GM23338 (cell line): ENCODE measurements at regions not wholly inside any gene's neighbourhood (a gene's known extent, or its start where the extent isn't known, plus 50 kb on each side); places are given as distances from the start of the nearest gene placed in this dataset.

ENCODE experiments used
- ATAC-seq: fragments of 200-7000 bp; cut with Tn5 transposase; 3 replicates; pipeline ENCODE4 v1.9.1; 2020
- DNase-seq: peaks from one replicate; pipeline ENCODE4 v3.0.0-alpha.2; 2015; ENCODE audit warnings: low spot score
- H2AFZ ChIP-seq: fragments of 200-600 bp; sonication (generic); 2 replicates; pipeline ENCODE4 v1.8.0; 2016; ENCODE audit warnings: antibody characterized with exemption, mild to moderate bottlenecking, moderate library complexity
- H3F3A ChIP-seq: fragments of 200-600 bp; sonication (generic); replicated peaks from 2 replicates; pipeline ENCODE4 v1.8.0; 2017; ENCODE audit warnings: antibody characterized with exemption, mixed run types, low read depth
- H3K27ac ChIP-seq: fragments of 200-600 bp; sonication (generic); 2 replicates; pipeline ENCODE4 v1.6.1; 2016; ENCODE audit warnings: low read depth
- H3K27me3 ChIP-seq: fragments of 200-600 bp; sonication (generic); 2 replicates; pipeline ENCODE4 v1.8.0; 2016; ENCODE audit warnings: mild to moderate bottlenecking, mixed run types, moderate library complexity; ENCODE audit not compliant: insufficient read depth
- H3K36me3 ChIP-seq: fragments of 200-600 bp; sonication (generic); 2 replicates; pipeline ENCODE4 v1.8.0; 2016; ENCODE audit warnings: mild to moderate bottlenecking; ENCODE audit not compliant: insufficient read depth
- H3K4me1 ChIP-seq: fragments of 200-600 bp; sonication (generic); 2 replicates; pipeline ENCODE4 v1.8.0; 2016; ENCODE audit warnings: mild to moderate bottlenecking, moderate library complexity; ENCODE audit not compliant: insufficient read depth
- H3K4me2 ChIP-seq: fragments of 200-600 bp; sonication (generic); 2 replicates; pipeline ENCODE4 v1.7.1; 2017; ENCODE audit warnings: mixed run types
- H3K4me3 ChIP-seq: fragments of 200-600 bp; sonication (generic); 2 replicates; pipeline ENCODE4 v1.6.1; 2016; ENCODE audit warnings: mixed run types
- H3K79me2 ChIP-seq: fragments of 200-600 bp; sonication (generic); replicated peaks from 2 replicates; pipeline ENCODE4 v1.8.0; 2017; ENCODE audit warnings: mild to moderate bottlenecking; ENCODE audit not compliant: insufficient read depth
- H3K9me2 ChIP-seq: fragments of 200-600 bp; sonication (generic); 2 replicates; pipeline ENCODE4 v1.8.0; 2017; ENCODE audit not compliant: insufficient read depth
- H4K20me1 ChIP-seq: fragments of 200-600 bp; sonication (generic); replicated peaks from 2 replicates; pipeline ENCODE4 v1.8.0; 2017; ENCODE audit warnings: mild to moderate bottlenecking; ENCODE audit not compliant: insufficient read depth
- H3K27ac Mint-ChIP-seq: 2 replicates; pipeline ENCODE4 v1.8.0; 2020; ENCODE audit warnings: inconsistent platforms, mild to moderate bottlenecking, moderate library complexity, mixed read lengths
- H3K27me3 Mint-ChIP-seq: 3 replicates; pipeline ENCODE4 v1.8.0; 2022; ENCODE audit warnings: low read depth, mild to moderate bottlenecking, moderate library complexity, mixed read lengths, inconsistent platforms; ENCODE audit not compliant: insufficient read depth, poor library complexity
- H3K36me3 Mint-ChIP-seq: 3 replicates; pipeline ENCODE4 v1.8.0; 2021; ENCODE audit warnings: low read depth, mild to moderate bottlenecking, inconsistent platforms, moderate library complexity, mixed read lengths
- H3K4me1 Mint-ChIP-seq: 3 replicates; pipeline ENCODE4 v1.8.0; 2020; ENCODE audit warnings: mild to moderate bottlenecking, inconsistent platforms, mixed read lengths
- H3K4me3 Mint-ChIP-seq: 3 replicates; pipeline ENCODE4 v1.8.0; 2021; ENCODE audit warnings: moderate library complexity, mild to moderate bottlenecking, inconsistent platforms, mixed read lengths
- H3K9me3 Mint-ChIP-seq: 3 replicates; pipeline ENCODE4 v1.8.0; 2020; ENCODE audit warnings: moderate library complexity, mild to moderate bottlenecking, inconsistent platforms, mixed read lengths
- CREB1 ChIP-seq: fragments of 250-450 bp; sonication (Bioruptor Pico); IDR thresholded peaks from 2 replicates; pipeline ENCODE4 v1.5.0; 2020; ENCODE audit warnings: low read depth, mild to moderate bottlenecking, moderate library complexity
- CTCF ChIP-seq, 2 experiments: fragments of 200-600 bp in 1 of 2; sonication (generic) in 1 of 2; conservative IDR thresholded peaks; 2 replicates each; pipeline versions ENCODE4 v1.5.1 to v1.6.1; 2016 to 2017; ENCODE audit warnings: antibody characterized with exemption in 2 of 2, low read depth in 2 of 2, mild to moderate bottlenecking in 2 of 2, moderate library complexity in 1 of 2
- EZH2 ChIP-seq: fragments of 200-600 bp; sonication (generic); IDR thresholded peaks from one replicate; pipeline ENCODE4 v1.8.0; 2017; ENCODE audit warnings: antibody characterized with exemption, mild to moderate bottlenecking, low read depth; ENCODE audit not compliant: unreplicated experiment
- EZH2phosphoT487 ChIP-seq: fragments of 200-600 bp; sonication (generic); IDR thresholded peaks from one replicate; pipeline ENCODE4 v1.8.1; 2018; ENCODE audit warnings: antibody characterized with exemption; ENCODE audit not compliant: unreplicated experiment
- JUNB ChIP-seq: IDR thresholded peaks from one replicate; pipeline ENCODE4 v1.6.1; 2016; ENCODE audit warnings: antibody characterized with exemption; ENCODE audit not compliant: unreplicated experiment
- NANOG ChIP-seq: IDR thresholded peaks from 2 replicates; pipeline ENCODE4 v1.6.1; 2016; ENCODE audit warnings: antibody characterized with exemption, borderline replicate concordance
- POLR2AphosphoS5 ChIP-seq: IDR thresholded peaks from 2 replicates; pipeline ENCODE4 v1.6.1; 2016; ENCODE audit warnings: antibody characterized with exemption, low read depth
- STAT1 ChIP-seq: IDR thresholded peaks from one replicate; pipeline ENCODE4 v1.6.1; 2016; ENCODE audit warnings: antibody characterized with exemption; ENCODE audit not compliant: unreplicated experiment
- ZNF114 ChIP-seq: fragments of 250-450 bp; sonication (Bioruptor Pico); IDR thresholded peaks from 2 replicates; pipeline ENCODE4 v1.5.0; 2020; ENCODE audit warnings: mild to moderate bottlenecking, moderate library complexity
- ZNF331 ChIP-seq: fragments of 250-450 bp; sonication (Bioruptor Pico); IDR thresholded peaks from 2 replicates; pipeline ENCODE4 v1.5.0; 2020; ENCODE audit warnings: low read depth, mild to moderate bottlenecking, moderate library complexity
- TF ChIP-seq, protein P1 (sequence below): fragments of 250-450 bp; sonication (Bioruptor Pico); IDR thresholded peaks from 2 replicates; pipeline ENCODE4 v1.5.0; 2020; ENCODE audit warnings: mild to moderate bottlenecking, moderate library complexity
- TF ChIP-seq, protein P2 (sequence below): IDR thresholded peaks from 2 replicates; pipeline ENCODE4 v1.6.1; 2016; ENCODE audit warnings: antibody characterized with exemption
- TF ChIP-seq, protein P3 (sequence below): IDR thresholded peaks from one replicate; pipeline ENCODE4 v1.6.1; 2018; ENCODE audit warnings: antibody characterized with exemption; ENCODE audit not compliant: unreplicated experiment

- H3K36me3 Mint-ChIP-seq = no peaks in the 10 kb centered on the region
- H3K4me1 Mint-ChIP-seq = no peaks in the 10 kb centered on the region
- TF ChIP-seq NANOG (no peak), CTCF (conservative IDR thresholded peaks at IDR 0.05; ENCODE audit: low read depth in 2 of 2) (no peak), STAT1 (no peak), CREB1 (no peak), EZH2phosphoT487 (no peak), ZNF114 (CRISPR knock-in tag) (no peak), EZH2 (no peak), ZNF331 (CRISPR knock-in tag) (no peak), POLR2AphosphoS5 (no peak), JUNB (no peak)
- TF ChIP-seq, protein P1, sequence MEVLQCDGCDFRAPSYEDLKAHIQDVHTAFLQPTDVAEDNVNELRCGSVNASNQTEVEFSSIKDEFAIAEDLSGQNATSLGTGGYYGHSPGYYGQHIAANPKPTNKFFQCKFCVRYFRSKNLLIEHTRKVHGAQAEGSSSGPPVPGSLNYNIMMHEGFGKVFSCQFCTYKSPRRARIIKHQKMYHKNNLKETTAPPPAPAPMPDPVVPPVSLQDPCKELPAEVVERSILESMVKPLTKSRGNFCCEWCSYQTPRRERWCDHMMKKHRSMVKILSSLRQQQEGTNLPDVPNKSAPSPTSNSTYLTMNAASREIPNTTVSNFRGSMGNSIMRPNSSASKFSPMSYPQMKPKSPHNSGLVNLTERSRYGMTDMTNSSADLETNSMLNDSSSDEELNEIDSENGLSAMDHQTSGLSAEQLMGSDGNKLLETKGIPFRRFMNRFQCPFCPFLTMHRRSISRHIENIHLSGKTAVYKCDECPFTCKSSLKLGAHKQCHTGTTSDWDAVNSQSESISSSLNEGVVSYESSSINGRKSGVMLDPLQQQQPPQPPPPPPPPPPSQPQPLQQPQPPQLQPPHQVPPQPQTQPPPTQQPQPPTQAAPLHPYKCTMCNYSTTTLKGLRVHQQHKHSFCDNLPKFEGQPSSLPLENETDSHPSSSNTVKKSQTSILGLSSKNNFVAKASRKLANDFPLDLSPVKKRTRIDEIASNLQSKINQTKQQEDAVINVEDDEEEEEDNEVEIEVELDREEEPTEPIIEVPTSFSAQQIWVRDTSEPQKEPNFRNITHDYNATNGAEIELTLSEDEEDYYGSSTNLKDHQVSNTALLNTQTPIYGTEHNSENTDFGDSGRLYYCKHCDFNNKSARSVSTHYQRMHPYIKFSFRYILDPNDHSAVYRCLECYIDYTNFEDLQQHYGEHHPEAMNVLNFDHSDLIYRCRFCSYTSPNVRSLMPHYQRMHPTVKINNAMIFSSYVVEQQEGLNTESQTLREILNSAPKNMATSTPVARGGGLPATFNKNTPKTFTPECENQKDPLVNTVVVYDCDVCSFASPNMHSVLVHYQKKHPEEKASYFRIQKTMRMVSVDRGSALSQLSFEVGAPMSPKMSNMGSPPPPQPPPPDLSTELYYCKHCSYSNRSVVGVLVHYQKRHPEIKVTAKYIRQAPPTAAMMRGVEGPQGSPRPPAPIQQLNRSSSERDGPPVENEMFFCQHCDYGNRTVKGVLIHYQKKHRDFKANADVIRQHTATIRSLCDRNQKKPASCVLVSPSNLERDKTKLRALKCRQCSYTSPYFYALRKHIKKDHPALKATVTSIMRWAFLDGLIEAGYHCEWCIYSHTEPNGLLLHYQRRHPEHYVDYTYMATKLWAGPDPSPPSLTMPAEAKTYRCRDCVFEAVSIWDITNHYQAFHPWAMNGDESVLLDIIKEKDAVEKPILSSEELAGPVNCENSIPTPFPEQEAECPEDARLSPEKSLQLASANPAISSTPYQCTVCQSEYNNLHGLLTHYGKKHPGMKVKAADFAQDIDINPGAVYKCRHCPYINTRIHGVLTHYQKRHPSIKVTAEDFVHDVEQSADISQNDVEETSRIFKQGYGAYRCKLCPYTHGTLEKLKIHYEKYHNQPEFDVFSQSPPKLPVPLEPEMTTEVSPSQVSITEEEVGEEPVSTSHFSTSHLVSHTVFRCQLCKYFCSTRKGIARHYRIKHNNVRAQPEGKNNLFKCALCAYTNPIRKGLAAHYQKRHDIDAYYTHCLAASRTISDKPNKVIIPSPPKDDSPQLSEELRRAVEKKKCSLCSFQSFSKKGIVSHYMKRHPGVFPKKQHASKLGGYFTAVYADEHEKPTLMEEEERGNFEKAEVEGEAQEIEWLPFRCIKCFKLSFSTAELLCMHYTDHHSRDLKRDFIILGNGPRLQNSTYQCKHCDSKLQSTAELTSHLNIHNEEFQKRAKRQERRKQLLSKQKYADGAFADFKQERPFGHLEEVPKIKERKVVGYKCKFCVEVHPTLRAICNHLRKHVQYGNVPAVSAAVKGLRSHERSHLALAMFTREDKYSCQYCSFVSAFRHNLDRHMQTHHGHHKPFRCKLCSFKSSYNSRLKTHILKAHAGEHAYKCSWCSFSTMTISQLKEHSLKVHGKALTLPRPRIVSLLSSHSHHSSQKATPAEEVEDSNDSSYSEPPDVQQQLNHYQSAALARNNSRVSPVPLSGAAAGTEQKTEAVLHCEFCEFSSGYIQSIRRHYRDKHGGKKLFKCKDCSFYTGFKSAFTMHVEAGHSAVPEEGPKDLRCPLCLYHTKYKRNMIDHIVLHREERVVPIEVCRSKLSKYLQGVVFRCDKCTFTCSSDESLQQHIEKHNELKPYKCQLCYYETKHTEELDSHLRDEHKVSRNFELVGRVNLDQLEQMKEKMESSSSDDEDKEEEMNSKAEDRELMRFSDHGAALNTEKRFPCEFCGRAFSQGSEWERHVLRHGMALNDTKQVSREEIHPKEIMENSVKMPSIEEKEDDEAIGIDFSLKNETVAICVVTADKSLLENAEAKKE (CRISPR knock-in tag) = no peak
- TF ChIP-seq, protein P2, sequence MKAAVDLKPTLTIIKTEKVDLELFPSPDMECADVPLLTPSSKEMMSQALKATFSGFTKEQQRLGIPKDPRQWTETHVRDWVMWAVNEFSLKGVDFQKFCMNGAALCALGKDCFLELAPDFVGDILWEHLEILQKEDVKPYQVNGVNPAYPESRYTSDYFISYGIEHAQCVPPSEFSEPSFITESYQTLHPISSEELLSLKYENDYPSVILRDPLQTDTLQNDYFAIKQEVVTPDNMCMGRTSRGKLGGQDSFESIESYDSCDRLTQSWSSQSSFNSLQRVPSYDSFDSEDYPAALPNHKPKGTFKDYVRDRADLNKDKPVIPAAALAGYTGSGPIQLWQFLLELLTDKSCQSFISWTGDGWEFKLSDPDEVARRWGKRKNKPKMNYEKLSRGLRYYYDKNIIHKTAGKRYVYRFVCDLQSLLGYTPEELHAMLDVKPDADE = no peak
- TF ChIP-seq, protein P3, sequence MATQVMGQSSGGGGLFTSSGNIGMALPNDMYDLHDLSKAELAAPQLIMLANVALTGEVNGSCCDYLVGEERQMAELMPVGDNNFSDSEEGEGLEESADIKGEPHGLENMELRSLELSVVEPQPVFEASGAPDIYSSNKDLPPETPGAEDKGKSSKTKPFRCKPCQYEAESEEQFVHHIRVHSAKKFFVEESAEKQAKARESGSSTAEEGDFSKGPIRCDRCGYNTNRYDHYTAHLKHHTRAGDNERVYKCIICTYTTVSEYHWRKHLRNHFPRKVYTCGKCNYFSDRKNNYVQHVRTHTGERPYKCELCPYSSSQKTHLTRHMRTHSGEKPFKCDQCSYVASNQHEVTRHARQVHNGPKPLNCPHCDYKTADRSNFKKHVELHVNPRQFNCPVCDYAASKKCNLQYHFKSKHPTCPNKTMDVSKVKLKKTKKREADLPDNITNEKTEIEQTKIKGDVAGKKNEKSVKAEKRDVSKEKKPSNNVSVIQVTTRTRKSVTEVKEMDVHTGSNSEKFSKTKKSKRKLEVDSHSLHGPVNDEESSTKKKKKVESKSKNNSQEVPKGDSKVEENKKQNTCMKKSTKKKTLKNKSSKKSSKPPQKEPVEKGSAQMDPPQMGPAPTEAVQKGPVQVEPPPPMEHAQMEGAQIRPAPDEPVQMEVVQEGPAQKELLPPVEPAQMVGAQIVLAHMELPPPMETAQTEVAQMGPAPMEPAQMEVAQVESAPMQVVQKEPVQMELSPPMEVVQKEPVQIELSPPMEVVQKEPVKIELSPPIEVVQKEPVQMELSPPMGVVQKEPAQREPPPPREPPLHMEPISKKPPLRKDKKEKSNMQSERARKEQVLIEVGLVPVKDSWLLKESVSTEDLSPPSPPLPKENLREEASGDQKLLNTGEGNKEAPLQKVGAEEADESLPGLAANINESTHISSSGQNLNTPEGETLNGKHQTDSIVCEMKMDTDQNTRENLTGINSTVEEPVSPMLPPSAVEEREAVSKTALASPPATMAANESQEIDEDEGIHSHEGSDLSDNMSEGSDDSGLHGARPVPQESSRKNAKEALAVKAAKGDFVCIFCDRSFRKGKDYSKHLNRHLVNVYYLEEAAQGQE = no peak
- Histone ChIP-seq H3K27me3 (no peaks in the 10 kb centered on the region), H4K20me1 (no peaks in the 10 kb centered on the region), H3K4me3 (no peak overlapping the region), H3K4me2 (no peak overlapping the region), H3K27ac (no peak overlapping the region), H3K79me2 (no peaks in the 10 kb centered on the region), H3K36me3 (no peaks in the 10 kb centered on the region), H2AFZ (no peak overlapping the region), H3K9me2 (no peaks in the 10 kb centered on the region), H3F3A (no peaks in the 10 kb centered on the region), H3K4me1 (no peaks in the 10 kb centered on the region)
- DNase-seq = no peak
- H3K27ac Mint-ChIP-seq = no peak overlapping the region
- no peaks in the 10 kb centered on the region for H3K27me3 Mint-ChIP-seq
- ATAC-seq = no peak
- H3K4me3 Mint-ChIP-seq = no peak overlapping the region
- peaks cover 63% of the 10 kb centered on the region for H3K9me3 Mint-ChIP-seq
Observed at GRCh38 chr11:42422090-42422489, 889.7 kb upstream of the API5 start.
